SIG-M5 (cell line): ENCODE measurements at regions not wholly inside any gene's neighbourhood (a gene's known extent, or its start where the extent isn't known, plus 50 kb on each side); places are given as distances from the start of the nearest gene placed in this dataset.

Source experiments
- DNase-seq: peaks from one replicate; lab custom pipeline; 2025; lab: John Stamatoyannopoulos, UW

- peak; percentile 25 for DNase-seq
Observed at GRCh38 chrX:120021927-120022326, 55.6 kb downstream of the RHOXF2B start.

DNA sequence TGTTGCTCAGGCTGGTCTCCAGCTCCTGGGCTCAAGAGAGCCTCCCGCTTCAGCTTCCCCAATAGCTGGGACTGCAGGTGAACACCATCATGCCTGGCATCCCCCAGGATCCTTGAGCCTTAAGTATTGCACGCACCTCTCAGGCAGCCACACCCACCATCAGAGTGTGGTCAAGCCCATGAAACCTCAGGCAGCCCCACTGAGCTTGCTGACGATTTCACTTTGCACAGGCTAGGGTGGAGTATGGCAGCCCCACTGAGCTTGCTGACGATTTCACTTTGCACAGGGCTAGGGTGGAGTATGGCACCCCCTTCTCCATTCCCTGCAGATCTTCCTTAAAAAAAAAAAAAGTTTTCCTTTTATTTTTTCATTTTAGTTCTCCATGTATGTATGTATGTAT is 57.2 kb downstream of the RHOXF2B start:
- DNase-seq = no peak

GRCh38 chrX:120016068-120016441 is 61.4 kb downstream of the RHOXF2B start:
- no peak for DNase-seq

- no peak for DNase-seq
Observed at GRCh38 chrX:120015145-120016067, 62.1 kb downstream of the RHOXF2B start.

DNA sequence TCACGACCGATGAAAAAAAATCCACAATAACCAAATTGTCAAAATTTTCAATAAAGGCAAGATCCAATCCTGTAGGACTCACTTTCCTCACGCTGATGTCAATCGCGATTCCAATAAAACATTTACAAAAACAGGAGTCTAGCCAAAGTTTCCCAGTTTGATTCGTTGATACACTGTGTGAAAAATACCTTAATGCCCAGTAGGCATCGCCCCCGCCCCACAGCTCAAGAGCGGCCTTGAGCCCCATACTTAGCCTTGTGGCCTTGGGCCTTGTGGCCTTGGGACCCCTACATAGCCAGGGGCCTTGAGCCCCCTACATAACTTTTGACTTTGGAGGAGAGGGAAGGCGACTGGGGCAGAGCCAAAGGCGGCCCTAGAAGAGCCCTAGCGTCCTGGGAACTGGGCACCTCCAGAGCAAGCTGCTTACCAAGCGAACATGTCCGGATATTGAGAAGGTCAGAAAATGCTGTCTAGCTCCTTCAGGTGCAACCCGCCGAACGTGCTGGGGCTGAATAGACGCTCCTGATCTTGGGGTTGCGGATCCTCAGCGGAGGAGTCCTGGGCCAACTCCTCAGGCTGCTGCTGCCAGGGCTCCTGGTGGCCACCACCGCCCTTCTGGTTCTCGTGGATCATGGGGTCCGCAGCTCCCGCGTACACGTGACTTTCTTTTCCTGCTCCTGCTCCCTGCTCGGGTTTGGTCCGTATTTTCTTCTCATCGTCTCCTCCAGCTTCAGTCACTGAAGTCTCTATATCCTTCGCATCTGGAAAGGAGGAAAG is 62.9 kb downstream of the RHOXF2B start:
- no peak for DNase-seq

GRCh38 chrX:120001787-120002186 is 58.2 kb upstream of the NKAP start:
- DNase-seq = no peak

GRCh38 chrX:120000490-120001246 is 57.1 kb upstream of the NKAP start:
- no peak for DNase-seq

DNA sequence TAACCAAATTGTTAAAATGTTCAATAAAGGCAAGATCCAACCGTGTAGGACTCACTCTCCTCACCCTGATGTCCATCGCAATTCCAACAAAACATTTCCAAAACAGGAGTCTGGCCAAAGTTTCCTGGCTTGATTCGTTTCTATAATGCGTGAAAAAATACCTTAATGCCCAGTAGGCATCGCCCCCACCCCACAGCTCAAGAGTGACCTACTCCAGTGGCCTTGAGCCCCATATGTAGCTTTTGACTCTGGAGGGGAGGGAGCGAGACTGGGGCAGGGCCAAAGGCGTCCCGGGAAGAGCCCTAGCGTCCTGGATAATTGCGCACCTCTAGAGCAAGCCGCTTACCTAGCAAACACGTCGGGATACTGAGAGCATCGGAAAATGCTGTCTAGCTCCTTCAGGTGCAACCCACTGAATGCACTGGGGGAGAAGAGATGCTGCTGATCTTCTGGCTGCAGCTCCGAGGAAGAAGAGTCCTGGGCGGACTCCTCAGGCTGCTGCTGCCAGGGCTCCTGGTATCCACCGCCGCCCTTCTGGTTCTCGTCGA is 55.6 kb upstream of the NKAP start:
- no peak for DNase-seq

GRCh38 chrX:119997570-119997969 is 54.0 kb upstream of the NKAP start:
- DNase-seq = no peak

GRCh38 chrX:119996600-119997524 is 53.3 kb upstream of the NKAP start:
- DNase-seq = no peak

GRCh38 chrX:119996069-119996468 is 52.5 kb upstream of the NKAP start:
- no peak for DNase-seq
